Activated CD8-positive, alpha-beta T cell treated with anti-CD3 and anti-CD28 coated beads for 36 hours (primary cell): ENCODE measurements at regions not wholly inside any gene's neighbourhood (a gene's known extent, or its start where the extent isn't known, plus 50 kb on each side); places are given as distances from the start of the nearest gene placed in this dataset.

Experiments used
- ATAC-seq: fragments of 200-7000 bp; cut with Tn5 transposase; one replicate; pipeline ENCODE4 v1.10.0; 2021; ENCODE audit warnings: mild to moderate bottlenecking, moderate library complexity
- CTCF ChIA-PET: fragments of 350-600 bp; sonication (Branson Sonifier 250); formaldehyde crosslinking; loops from one replicate; lab custom pipeline; 2021; ENCODE audit warnings: antibody characterized with exemption; lab: Charles Lee
- POLR2A ChIA-PET: fragments of 350-600 bp; sonication (Branson Sonifier 250); formaldehyde crosslinking; loops from one replicate; lab custom pipeline; 2021; ENCODE audit warnings: antibody characterized with exemption; lab: Charles Lee
- DNase-seq: peaks from one replicate; pipeline ENCODE4 v3.0.0-alpha.2; 2020
- H3K27ac Mint-ChIP-seq: one replicate; pipeline ENCODE4 v1.8.0; 2021; ENCODE audit warnings: mild to moderate bottlenecking, mixed read lengths
- H3K27me3 Mint-ChIP-seq: one replicate; pipeline ENCODE4 v1.8.0; 2021; ENCODE audit warnings: mixed read lengths
- H3K36me3 Mint-ChIP-seq: one replicate; pipeline ENCODE4 v1.8.0; 2021; ENCODE audit warnings: low read depth, mixed read lengths
- H3K4me1 Mint-ChIP-seq: one replicate; pipeline ENCODE4 v1.8.0; 2021; ENCODE audit warnings: low read depth, mixed read lengths
- H3K4me3 Mint-ChIP-seq: one replicate; pipeline ENCODE4 v1.8.0; 2021; ENCODE audit warnings: mild to moderate bottlenecking, moderate library complexity, mixed read lengths
- H3K9me3 Mint-ChIP-seq: one replicate; pipeline ENCODE4 v1.8.0; 2021; ENCODE audit warnings: mixed read lengths
- intact Hi-C: fragments of 100-400 bp; cut with micrococcal nuclease; formaldehyde crosslinking; loops from one replicate; pipeline ENCODE4 v1.10.0; 2022
- TF ChIP-seq, protein P1 (sequence below): fragments of 200-600 bp; IDR thresholded peaks from one replicate; pipeline ENCODE4 v1.8.0; 2022; ENCODE audit warnings: antibody characterized with exemption, mild to moderate bottlenecking

GRCh38 chr18:34640276-34640675, 69.8 kb upstream of the DTNA start:
- ATAC-seq (no peak), DNase-seq (no peak)
- H3K4me1 Mint-ChIP-seq = no peaks in the 10 kb centered on the region
- ChIA-PET POLR2A (no interaction called here), CTCF (interaction anchor here (2.1 kb wide), 1 partner anchor 20 kb away, joined by 6 read pairs; no protein-coding TSS in a partner anchor)
- no peaks in the 10 kb centered on the region for H3K9me3 Mint-ChIP-seq
- no peaks in the 10 kb centered on the region for H3K27me3 Mint-ChIP-seq
- no peaks in the 10 kb centered on the region for H3K36me3 Mint-ChIP-seq
- TF ChIP-seq, protein P1, sequence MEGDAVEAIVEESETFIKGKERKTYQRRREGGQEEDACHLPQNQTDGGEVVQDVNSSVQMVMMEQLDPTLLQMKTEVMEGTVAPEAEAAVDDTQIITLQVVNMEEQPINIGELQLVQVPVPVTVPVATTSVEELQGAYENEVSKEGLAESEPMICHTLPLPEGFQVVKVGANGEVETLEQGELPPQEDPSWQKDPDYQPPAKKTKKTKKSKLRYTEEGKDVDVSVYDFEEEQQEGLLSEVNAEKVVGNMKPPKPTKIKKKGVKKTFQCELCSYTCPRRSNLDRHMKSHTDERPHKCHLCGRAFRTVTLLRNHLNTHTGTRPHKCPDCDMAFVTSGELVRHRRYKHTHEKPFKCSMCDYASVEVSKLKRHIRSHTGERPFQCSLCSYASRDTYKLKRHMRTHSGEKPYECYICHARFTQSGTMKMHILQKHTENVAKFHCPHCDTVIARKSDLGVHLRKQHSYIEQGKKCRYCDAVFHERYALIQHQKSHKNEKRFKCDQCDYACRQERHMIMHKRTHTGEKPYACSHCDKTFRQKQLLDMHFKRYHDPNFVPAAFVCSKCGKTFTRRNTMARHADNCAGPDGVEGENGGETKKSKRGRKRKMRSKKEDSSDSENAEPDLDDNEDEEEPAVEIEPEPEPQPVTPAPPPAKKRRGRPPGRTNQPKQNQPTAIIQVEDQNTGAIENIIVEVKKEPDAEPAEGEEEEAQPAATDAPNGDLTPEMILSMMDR = no peak
- intact Hi-C loops = no loop called here
- no peak overlapping the region for H3K4me3 Mint-ChIP-seq
- no peak overlapping the region for H3K27ac Mint-ChIP-seq

DNA sequence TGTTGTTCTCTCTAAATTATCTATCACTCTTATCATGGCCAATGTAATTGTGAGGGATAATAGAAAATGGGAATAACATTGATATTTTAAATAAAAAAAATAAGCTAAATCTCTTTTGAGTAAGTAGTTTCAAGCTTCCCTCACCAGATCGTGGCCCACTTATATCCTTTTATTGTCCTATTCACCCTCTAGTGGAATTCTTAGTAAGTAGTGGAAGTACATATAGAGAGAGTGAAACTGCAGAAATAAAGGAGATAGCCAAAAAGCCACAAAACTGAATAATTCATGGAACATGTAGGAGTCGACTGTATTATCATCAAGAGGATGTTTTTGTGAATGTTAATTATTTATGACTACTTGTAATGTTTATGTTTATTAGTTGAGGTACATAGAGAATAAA, 66.1 kb upstream of the DTNA start:
- no peak overlapping the region for H3K4me3 Mint-ChIP-seq
- intact Hi-C loops = no loop called here
- DNase-seq (no peak), ATAC-seq (no peak)
- ChIA-PET CTCF (interaction anchor here (1.2 kb wide), 1 partner anchor 18 kb away, joined by 7 read pairs; no protein-coding TSS in a partner anchor), POLR2A (interaction anchor here (1.0 kb wide), 1 partner anchor 16 kb away, joined by 3 read pairs; no protein-coding TSS in a partner anchor)
- TF ChIP-seq, protein P1 = no peak
- H3K4me1 Mint-ChIP-seq = no peaks in the 10 kb centered on the region
- no peaks in the 10 kb centered on the region for H3K9me3 Mint-ChIP-seq
- H3K27ac Mint-ChIP-seq = no peak overlapping the region
- H3K36me3 Mint-ChIP-seq = no peaks in the 10 kb centered on the region
- peaks cover 1% of the 10 kb centered on the region for H3K27me3 Mint-ChIP-seq

DNA sequence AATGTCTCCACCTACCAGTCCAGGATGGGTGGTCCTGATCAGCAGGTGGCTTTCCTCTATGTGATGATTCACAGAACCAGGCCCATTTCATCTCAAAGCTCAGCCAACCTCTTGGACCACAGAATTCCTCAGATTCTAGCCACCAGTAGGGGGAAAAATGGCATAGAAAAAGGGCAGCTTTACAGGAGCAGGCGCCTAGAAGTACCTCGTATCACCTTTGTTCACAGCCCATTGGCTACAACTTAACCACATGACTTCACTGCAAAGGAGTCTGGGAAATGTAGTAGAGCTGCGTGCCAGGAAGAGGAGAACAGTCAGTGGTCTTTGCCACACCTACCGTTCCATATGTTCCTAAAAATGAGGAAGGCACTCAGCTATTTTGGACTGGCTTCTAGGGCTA, 62.8 kb upstream of the DTNA start:
- H3K36me3 Mint-ChIP-seq = no peaks in the 10 kb centered on the region
- intact Hi-C loops = no loop called here
- H3K9me3 Mint-ChIP-seq = no peaks in the 10 kb centered on the region
- ChIA-PET POLR2A (no interaction called here), CTCF (no interaction called here)
- no peak overlapping the region for H3K27ac Mint-ChIP-seq
- H3K4me3 Mint-ChIP-seq = no peak overlapping the region
- no peaks in the 10 kb centered on the region for H3K4me1 Mint-ChIP-seq
- peaks cover 5% of the 10 kb centered on the region for H3K27me3 Mint-ChIP-seq
- DNase-seq (no peak), ATAC-seq (no peak)
- TF ChIP-seq, protein P1 = no peak

- Mint-ChIP-seq H3K4me3 (no peak overlapping the region), H3K36me3 (no peaks in the 10 kb centered on the region), H3K27me3 (peaks cover 6% of the 10 kb centered on the region), H3K4me1 (no peaks in the 10 kb centered on the region), H3K27ac (no peak overlapping the region), H3K9me3 (no peaks in the 10 kb centered on the region)
- no peak for DNase-seq
- TF ChIP-seq, protein P1 = no peak
- ChIA-PET CTCF (interaction anchor here (1.7 kb wide), 1 partner anchor 14 kb away, joined by 5 read pairs; no protein-coding TSS in a partner anchor), POLR2A (no interaction called here)
- intact Hi-C loops = no loop called here
- ATAC-seq = no peak
Measured at GRCh38 chr18:34648269-34648985, 61.7 kb upstream of the DTNA start.

DNA sequence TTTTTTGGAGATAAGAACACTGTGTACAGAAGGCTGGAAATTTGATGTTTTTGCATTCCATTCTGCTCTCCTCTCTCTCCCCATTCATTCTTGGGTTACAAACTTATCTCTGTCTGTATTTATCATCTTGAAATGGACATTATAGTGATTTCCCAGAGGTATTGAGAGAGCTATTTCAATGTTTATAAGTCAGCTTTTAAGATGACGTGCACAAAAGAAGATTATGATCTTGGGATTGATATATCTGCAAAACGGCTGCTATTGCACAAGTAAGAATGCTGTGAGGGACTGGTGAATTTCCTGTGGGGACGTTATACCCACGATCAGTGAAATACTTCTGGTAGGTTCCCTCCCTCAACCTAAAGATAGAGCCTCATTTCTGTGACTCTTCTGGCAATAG, 61.0 kb upstream of the DTNA start:
- no peaks in the 10 kb centered on the region for H3K4me1 Mint-ChIP-seq
- intact Hi-C loops = no loop called here
- no peak for DNase-seq
- ATAC-seq = no peak
- no peaks in the 10 kb centered on the region for H3K36me3 Mint-ChIP-seq
- H3K27ac Mint-ChIP-seq = no peak overlapping the region
- H3K9me3 Mint-ChIP-seq = no peaks in the 10 kb centered on the region
- H3K4me3 Mint-ChIP-seq = no peak overlapping the region
- H3K27me3 Mint-ChIP-seq = peaks cover 6% of the 10 kb centered on the region
- ChIA-PET POLR2A (no interaction called here), CTCF (interaction anchor here (1.7 kb wide), 1 partner anchor 13 kb away, joined by 5 read pairs; no protein-coding TSS in a partner anchor)
- TF ChIP-seq, protein P1 = no peak
